H1 (cell line): ENCODE measurements at regions not wholly inside any gene's neighbourhood (a gene's known extent, or its start where the extent isn't known, plus 50 kb on each side); places are given as distances from the start of the nearest gene placed in this dataset.

Experiments used
- ASH2L ChIP-seq: fragments of 200-600, 300-600 bp; sonication (generic); IDR thresholded peaks from one replicate; pipeline ENCODE4 v1.7.1; 2017; ENCODE audit warnings: low read length
- ATF3 ChIP-seq: IDR thresholded peaks from 2 replicates; pipeline ENCODE4 v1.6.1; 2011; ENCODE audit warnings: low read depth, mild to moderate bottlenecking, low read length; ENCODE audit not compliant: insufficient read depth
- FOSL1 ChIP-seq: IDR thresholded peaks from 2 replicates; pipeline ENCODE4 v1.6.1; 2011; ENCODE audit warnings: mild to moderate bottlenecking, low read depth, low read length, moderate library complexity; ENCODE audit not compliant: insufficient read depth
- GABPA ChIP-seq: IDR thresholded peaks from 2 replicates; pipeline ENCODE4 v1.6.1; 2011; ENCODE audit warnings: mild to moderate bottlenecking, low read length, moderate library complexity, borderline replicate concordance; ENCODE audit not compliant: insufficient read depth
- PHF8 ChIP-seq: fragments of 200-600 bp; sonication (generic); conservative IDR thresholded peaks from 2 replicates; pipeline ENCODE4 v1.7.1; 2012; ENCODE audit warnings: low read depth, mild to moderate bottlenecking, inconsistent platforms, low read length, moderate library complexity
- SIRT6 ChIP-seq: IDR thresholded peaks from one replicate; pipeline ENCODE4 v1.7.1; 2012; ENCODE audit warnings: low read length, inconsistent platforms
- SP1 ChIP-seq: IDR thresholded peaks from 2 replicates; pipeline ENCODE4 v1.6.1; 2011; ENCODE audit warnings: low read depth, low read length
- SP2 ChIP-seq: IDR thresholded peaks from 2 replicates; pipeline ENCODE4 v1.6.1; 2012; ENCODE audit warnings: mild to moderate bottlenecking, low read length, inconsistent platforms
- TEAD4 ChIP-seq: IDR thresholded peaks from 2 replicates; pipeline ENCODE4 v1.6.1; 2012; ENCODE audit warnings: low read depth, low read length, inconsistent platforms, mixed read lengths

DNA sequence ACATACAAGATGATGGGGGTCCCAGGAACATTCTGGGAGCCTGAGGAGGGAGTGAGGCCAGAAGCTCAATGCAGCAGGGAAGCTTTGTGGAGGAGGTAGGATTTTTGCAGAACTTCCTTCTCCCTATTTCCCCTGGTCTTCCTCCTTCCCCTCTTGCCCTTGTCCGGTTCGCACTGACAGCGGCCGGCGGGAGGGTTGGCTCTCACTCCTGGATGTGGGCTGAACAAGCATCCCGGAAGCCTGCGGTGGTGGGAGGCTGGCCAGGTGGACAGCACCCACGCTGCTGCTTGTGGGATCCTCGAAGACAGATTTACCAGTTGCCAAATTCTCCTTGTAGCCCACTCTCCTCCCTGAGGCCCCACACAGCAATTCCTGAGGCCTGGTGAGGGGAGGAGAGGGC, 112.2 kb downstream of the KCNA5 start (continued):
- TF ChIP-seq ATF3 (no peak), GABPA (no peak), SIRT6 (no peak), PHF8 (no peak), SP1 (no peak), SP2 (no peak), FOSL1 (no peak), TEAD4 (no peak), ASH2L (no peak)
